ENCODE measurements at regions not wholly inside any gene's neighbourhood (a gene's known extent, or its start where the extent isn't known, plus 50 kb on each side); places are given as distances from the start of the nearest gene placed in this dataset.

GRCh38 chr7:41156268-41156667 is 546.6 kb downstream of the INHBA start:
- no peak for TF ChIP-seq CTCF (IDR thresholded peaks at IDR 0.05; ENCODE audit: poor library complexity, severe bottlenecking)
- no peak for TF ChIP-seq EP300 (conservative IDR thresholded peaks at IDR 0.05; ENCODE audit: poor library complexity, severe bottlenecking)
- TF ChIP-seq TAF1 (IDR thresholded peaks at IDR 0.05; ENCODE audit: low read depth), result no peak
- TF ChIP-seq EZH2 (IDR thresholded peaks at IDR 0.05; ENCODE audit: borderline replicate concordance, insufficient read depth, low read length, poor library complexity, severe bottlenecking), result no peak

Data from neural cell (in vitro differentiated cells).